ENCODE measurements at regions not wholly inside any gene's neighbourhood (a gene's known extent, or its start where the extent isn't known, plus 50 kb on each side); places are given as distances from the start of the nearest gene placed in this dataset.

DNA sequence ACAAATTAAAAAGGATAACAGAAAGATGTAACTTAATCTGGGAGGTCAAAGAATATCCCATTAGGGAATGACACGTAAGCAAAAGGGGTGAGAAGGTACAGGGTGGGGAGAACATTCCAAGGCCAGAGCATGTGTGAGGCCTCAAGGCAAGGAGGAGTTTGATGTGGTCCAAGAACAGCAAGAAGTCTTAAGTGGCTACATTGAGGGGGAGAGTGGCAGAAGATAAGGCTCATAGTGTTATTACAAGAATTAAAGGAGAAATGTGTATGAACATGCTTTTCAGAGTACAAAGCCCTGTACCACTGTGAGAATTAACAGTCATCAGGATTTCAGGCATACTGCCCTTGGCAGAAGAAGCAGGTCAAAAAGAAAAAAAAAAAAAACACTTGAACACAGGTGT lies 174.4 kb upstream of the ERBB4 start:
- in situ Hi-C loops (cut with MboI; ENCODE audit: low sequenced_read_pairs), result no loop called here

DNA sequence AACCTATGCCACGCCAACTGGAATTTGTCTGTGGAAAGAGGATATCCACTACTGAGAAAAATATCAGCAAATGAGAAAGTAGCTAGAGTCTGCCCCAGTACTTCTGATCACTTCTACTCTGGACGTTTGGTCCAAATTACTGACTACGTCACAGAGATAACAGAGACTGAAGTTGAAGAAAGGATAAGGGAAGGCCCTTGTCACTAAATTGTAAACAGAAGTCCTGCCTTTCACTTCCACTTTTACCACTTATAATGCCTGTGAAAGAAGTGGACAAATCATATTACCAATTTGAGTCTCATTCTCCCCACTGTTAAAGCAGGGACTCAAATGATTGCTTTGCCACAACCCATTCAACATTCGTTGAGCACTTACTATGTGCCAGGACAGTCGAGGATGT lies 173.9 kb upstream of the ERBB4 start:
- in situ Hi-C loops (cut with MboI; ENCODE audit: low sequenced_read_pairs), result no loop called here

DNA sequence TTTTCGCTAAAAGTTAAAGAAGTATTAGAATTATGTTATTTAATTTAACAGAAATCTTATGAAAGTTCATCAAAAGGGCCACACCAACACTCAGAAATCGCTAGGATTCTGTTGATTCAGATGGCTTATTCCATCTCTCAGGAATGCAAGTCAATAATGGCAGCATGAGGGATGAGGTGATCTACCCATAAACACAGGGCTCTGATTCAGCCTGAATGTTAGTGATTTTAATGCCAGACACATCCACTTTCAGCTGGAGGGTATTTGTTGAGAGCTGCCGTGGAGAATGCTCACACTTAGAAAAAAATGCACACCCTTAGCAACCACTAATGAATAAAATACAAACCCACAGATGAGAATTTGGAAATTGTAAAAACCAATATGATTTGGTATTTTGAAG lies 173.3 kb upstream of the ERBB4 start:
- in situ Hi-C loops (cut with MboI; ENCODE audit: low sequenced_read_pairs), result no loop called here

DNA sequence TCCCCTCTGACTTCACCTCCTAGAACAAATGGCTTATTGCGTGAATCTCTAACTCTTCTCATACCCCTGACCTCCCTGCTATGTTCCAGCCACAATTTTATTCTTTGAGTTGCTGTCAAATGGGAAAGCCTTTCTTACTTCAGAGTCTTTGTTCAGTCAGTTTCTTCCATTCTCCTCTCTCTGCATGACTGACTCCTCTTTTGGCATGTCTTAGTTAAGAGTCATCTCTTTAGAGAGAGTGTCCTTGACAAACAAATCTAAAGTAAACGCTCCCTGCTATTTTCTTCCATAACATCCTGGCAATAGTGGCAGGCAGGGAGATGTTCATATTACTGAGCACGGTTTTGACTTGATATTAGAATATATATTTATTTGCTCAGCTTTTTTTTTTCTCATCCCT lies 170.7 kb upstream of the ERBB4 start:
- in situ Hi-C loops (cut with MboI; ENCODE audit: low sequenced_read_pairs), result no loop called here

DNA sequence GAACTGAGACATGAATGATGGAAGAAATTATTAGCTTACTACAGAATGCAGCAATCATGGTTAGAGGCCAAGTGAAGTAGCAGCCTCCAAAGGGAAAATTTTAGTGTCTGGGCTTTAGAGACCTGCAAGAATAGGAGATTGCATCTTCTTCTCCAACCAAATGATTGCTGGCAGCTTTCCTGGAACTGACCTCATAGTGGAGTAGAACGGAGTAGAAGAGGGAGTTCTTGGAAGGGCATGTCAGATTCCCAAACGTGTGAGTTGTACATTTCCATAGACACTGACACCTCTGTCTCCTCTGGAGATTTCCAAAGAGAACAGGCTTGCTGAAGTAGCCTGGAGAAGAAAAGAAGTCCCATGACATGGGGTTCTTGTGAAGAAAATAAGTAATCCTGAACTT lies 169.8 kb upstream of the ERBB4 start:
- in situ Hi-C loops (cut with MboI; ENCODE audit: low sequenced_read_pairs), result no loop called here

- in situ Hi-C loops (cut with MboI; ENCODE audit: low sequenced_read_pairs), result loop anchor here (25.0 kb wide), 1 partner anchor 467 kb away; the partner anchor contains the start of gene IKZF2
Observed at GRCh38 chr2:212695426-212695825, 156.8 kb upstream of the ERBB4 start.

- in situ Hi-C loops (cut with MboI; ENCODE audit: low sequenced_read_pairs), result loop anchor here (25.0 kb wide), 1 partner anchor 468 kb away; the partner anchor contains the start of gene IKZF2
Observed at GRCh38 chr2:212694398-212694797, 155.8 kb upstream of the ERBB4 start.

DNA sequence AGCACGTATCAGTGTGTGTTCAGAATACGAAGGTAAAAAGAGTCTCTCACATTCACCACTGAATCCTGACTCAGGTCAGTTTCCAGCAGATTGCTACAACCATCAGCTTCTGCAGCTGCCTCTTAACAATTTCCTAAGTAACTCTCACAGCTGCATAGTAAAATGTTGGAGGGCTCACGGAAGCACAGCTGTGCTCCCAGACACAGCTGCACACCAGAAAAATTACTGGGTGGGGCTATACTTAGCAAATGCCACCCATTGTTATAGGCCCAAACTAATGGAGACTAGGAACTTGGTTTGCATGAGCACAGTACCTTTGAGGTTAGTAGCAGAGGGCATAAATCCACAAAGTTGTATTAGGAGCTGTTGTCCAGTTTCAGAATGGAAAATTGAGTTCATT lies 153.9 kb upstream of the ERBB4 start:
- in situ Hi-C loops (cut with MboI; ENCODE audit: low sequenced_read_pairs), result loop anchor here (25.0 kb wide), 1 partner anchor 470 kb away; the partner anchor contains the start of gene IKZF2

DNA sequence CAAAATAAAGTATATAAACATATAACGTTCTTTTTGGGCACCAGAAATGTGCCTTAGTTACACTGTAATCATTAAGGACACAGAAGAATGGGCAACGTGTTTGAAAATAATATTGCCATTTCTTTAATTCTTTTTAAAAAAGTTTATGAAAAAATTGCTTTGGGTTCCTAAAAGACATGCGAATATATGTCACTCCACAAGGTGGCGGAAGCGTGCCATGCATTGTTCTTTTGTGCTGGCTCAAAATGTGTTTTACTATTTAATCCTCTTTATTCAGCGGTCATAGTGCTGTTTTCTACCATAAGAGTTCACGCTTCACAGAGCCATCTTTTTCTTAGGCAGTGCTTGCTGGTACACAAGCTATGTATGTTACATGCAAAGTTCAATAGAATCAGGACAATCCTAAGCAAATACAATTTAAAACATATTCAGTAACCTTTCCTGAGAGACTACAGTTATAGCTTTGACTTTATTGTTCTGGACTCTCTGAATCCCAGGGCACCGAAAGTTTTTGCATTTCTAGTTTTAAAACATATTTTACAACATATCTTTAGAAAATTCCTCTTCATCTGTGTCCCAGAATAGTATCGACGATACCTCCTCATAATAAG lies 147.8 kb upstream of the ERBB4 start:
- in situ Hi-C loops (cut with MboI; ENCODE audit: low sequenced_read_pairs), result loop anchor here (25.0 kb wide), 1 partner anchor 476 kb away; the partner anchor contains the start of gene IKZF2

DNA sequence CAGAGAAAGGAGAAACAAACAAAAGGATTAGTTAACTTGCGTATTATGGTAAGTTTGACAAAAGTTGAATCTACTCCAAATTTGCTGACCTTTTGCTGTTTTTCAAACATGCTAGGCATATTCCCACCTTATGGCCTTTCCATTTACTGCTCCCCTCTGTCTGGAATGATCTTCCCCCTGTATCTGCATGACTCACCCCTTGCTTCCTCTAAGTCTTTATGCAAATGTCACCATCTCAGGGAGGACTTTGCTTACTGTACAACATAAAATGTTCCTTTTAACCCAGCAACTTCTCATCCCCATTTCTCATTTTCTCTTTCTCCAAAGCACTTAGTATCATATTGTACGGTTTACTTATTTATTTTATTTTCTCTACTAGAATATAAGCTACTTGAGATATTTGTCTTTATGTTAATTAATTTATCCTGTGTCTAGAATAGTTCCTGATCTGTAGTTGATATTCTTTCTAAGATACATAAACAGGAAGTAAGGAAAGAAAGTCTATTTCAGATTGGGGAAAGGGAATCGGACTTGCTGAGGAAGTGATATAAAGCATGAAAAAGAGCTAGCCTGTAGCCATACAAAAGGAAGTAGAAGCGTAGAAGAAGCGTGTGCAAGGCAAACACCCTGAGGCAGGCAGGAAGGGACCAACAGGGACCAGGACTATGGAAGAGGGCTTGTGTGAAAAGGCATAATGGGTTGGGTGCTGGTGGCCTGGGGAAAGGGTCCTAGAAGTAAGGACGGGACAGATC lies 144.9 kb upstream of the ERBB4 start:
- in situ Hi-C loops (cut with MboI; ENCODE audit: low sequenced_read_pairs), result loop anchor here (25.0 kb wide), 1 partner anchor 479 kb away; the partner anchor contains the start of gene IKZF2

DNA sequence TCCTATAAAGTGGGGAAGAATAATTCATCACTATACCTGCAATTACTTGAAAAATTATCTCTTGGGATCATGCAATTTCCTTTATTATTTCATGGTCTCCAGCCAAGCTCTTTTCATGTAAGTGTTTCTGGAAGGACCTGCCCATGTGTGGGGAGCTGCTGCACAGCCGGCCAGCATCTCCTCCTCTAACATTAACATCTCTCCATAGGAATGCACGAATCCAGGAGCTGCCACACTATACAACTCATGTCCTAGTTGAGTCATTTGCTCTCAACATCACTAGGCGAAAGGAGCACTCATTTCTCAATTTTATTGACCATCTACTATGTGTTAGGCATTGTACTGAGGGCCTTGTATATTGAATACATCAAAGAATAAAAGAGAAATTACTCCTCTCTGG lies 144.3 kb upstream of the ERBB4 start:
- in situ Hi-C loops (cut with MboI; ENCODE audit: low sequenced_read_pairs), result loop anchor here (25.0 kb wide), 1 partner anchor 479 kb away; the partner anchor contains the start of gene IKZF2

DNA sequence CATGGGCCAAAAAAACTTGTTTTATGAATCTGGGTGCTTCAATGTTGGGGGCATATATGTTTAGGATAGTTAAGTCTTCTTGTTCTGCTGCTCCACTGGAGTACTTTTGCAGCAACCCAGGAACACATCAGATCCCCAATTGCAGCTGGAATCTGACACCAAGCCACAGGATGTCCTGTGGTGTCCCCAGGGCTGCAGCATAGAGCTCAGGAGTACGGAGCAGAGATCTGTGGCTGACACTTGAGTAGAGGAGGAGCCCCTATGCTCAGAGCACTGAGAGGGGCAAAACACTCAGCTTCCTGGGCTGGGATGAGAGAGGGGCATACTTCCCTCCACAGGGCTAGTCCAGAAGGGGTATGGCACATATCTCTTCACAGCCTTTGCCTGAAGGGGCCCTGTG lies 138.9 kb upstream of the ERBB4 start:
- in situ Hi-C loops (cut with MboI; ENCODE audit: low sequenced_read_pairs), result loop anchor here (25.0 kb wide), 1 partner anchor 485 kb away; the partner anchor contains the start of gene IKZF2

DNA sequence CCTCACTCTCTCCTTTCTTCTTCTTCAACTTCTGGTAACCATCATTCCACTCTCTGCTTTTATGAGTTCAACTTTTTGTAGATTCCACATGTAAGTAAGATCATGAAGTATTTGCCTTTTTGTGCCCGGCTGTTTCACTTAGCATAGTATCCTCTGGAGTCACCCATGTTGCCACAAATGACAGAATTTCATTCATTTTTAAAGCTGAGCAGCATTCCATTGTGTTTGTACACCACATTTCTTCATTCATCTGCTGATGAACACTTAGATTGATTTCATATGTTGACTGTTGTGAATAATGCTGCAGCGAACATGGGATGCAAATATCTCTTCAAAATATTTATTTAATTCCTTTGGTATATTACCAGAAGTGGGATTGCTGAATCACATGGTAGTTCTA lies 133.6 kb upstream of the ERBB4 start:
- in situ Hi-C loops (cut with MboI; ENCODE audit: low sequenced_read_pairs), result no loop called here

- in situ Hi-C loops (cut with MboI; ENCODE audit: low sequenced_read_pairs), result no loop called here
Observed at GRCh38 chr2:212669761-212670160, 131.2 kb upstream of the ERBB4 start.

GRCh38 chr2:212667751-212668316 lies 129.2 kb upstream of the ERBB4 start:
- in situ Hi-C loops (cut with MboI; ENCODE audit: low sequenced_read_pairs), result no loop called here

GRCh38 chr2:212665948-212666347 lies 127.3 kb upstream of the ERBB4 start:
- in situ Hi-C loops (cut with MboI; ENCODE audit: low sequenced_read_pairs), result no loop called here

DNA sequence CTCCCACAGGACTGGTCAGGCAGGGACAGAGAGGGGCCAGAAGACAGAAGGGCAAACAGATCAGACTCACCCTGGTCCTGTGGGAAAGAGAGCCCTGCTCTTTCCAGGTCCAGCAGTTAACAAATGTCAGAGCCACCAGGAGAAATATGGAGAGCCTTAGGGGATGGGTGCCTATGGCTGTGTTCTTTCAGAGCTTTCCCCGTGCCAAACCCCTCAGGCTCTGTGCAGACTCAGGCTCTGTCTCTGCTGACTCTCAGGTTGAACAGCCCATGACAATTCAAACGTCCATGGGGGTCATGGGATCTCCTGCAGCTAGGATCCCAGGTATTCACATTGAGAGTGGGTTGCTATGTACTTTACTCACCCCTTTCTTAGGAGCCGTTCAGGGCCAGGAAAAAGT lies 120.8 kb upstream of the ERBB4 start:
- in situ Hi-C loops (cut with MboI; ENCODE audit: low sequenced_read_pairs), result no loop called here

DNA sequence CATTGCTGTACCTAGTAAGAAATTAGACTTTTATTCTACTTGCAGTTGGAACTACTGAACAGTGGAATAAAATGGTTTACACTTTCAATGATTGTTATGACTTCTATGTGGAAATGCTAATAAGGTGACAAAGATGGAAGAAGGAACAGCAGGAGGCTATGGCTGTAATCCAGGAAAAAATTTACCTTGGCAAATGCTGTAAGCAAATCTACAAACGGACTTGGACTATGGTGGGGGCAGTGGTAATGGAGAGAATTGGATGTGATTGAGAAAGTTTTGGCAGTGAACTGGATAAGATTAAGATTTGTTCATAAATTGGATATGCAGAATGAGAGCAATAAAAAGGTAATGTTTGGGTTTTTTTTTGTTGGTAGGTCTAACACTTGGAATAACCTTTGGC lies 111.0 kb upstream of the ERBB4 start:
- in situ Hi-C loops (cut with MboI; ENCODE audit: low sequenced_read_pairs), result no loop called here

- in situ Hi-C loops (cut with MboI; ENCODE audit: low sequenced_read_pairs), result no loop called here
Observed at GRCh38 chr2:212646698-212647366, 108.2 kb upstream of the ERBB4 start.

- in situ Hi-C loops (cut with MboI; ENCODE audit: low sequenced_read_pairs), result no loop called here
Observed at GRCh38 chr2:212644195-212644837, 105.7 kb upstream of the ERBB4 start.

DNA sequence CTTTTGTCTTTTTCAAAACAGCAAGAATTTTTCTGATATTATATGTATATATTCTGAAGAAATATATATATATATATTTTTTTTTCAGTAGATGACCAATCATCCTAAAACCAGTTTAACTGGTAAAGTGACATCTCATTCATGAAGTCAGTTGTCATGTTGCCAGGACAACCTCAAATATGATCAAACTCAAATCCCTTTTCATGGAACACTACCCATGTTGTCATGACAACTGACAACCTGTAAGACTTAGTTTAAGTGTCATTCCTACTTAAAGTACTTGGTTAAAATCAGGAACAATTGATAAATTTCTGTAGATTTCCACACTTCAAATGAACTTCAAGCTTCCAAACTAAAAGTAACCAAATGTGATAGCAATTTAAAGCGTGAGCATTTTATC lies 101.8 kb upstream of the ERBB4 start:
- in situ Hi-C loops (cut with MboI; ENCODE audit: low sequenced_read_pairs), result no loop called here

All from HL-60/S4 treated with retinoic acid at 250 ng/mL for 4 days and 3 days (cell line).